Gastrocnemius medialis (tissue), 4 donors: ENCODE measurements at regions not wholly inside any gene's neighbourhood (a gene's known extent, or its start where the extent isn't known, plus 50 kb on each side); places are given as distances from the start of the nearest gene placed in this dataset.

Source experiments
- ATAC-seq, 2 donors: fragments of 150-250 bp; one replicate each; pipeline ENCODE4 v1.9.1; 2016
- DNase-seq, 2 donors: peaks; one replicate each; pipeline ENCODE4 v3.0.0-alpha.2; 2019
- H3K27ac ChIP-seq, 4 donors: fragments of 200-600 bp; sonication (generic); 1 replicate in 1 of 4; 2 replicates in 3 of 4; pipeline ENCODE4 v1.5.1; 2016 to 2018; ENCODE audit warnings: mild to moderate bottlenecking in 2 of 4, moderate library complexity in 1 of 4
- H3K27me3 ChIP-seq, 3 donors: fragments of 200-600 bp; sonication (generic) in 2 of 3; 1 replicate in 1 of 3; 2 replicates in 2 of 3; pipeline versions ENCODE4 v1.5.1 to v1.6.0; 2016 to 2019; ENCODE audit warnings: mild to moderate bottlenecking in 1 of 3, moderate library complexity in 1 of 3
- H3K36me3 ChIP-seq, 2 donors: fragments of 200-600 bp; sonication (generic) in 1 of 2; one replicate each; pipeline ENCODE4 v1.5.1; 2017 to 2018
- H3K4me1 ChIP-seq, 2 donors: fragments of 200-600 bp; sonication (generic) in 1 of 2; one replicate each; pipeline ENCODE4 v1.5.1; 2016 to 2017; ENCODE audit warnings: mild to moderate bottlenecking in 2 of 2
- H3K4me3 ChIP-seq, 4 donors: fragments of 200-600 bp; sonication (generic) in 3 of 4; 1 replicate in 1 of 4; 2 replicates in 3 of 4; pipeline ENCODE4 v1.5.1; 2016 to 2019; ENCODE audit warnings: mild to moderate bottlenecking in 2 of 4
- H3K9me3 ChIP-seq, 3 donors: fragments of 200-600 bp; sonication (generic) in 2 of 3; 1 replicate in 1 of 3; 2 replicates in 2 of 3; pipeline ENCODE4 v1.5.1; 2016 to 2019
- POLR2A ChIP-seq, 2 donors: fragments of 450-650 bp; IDR thresholded peaks; one replicate each; pipeline ENCODE4 v1.6.1; 2017; ENCODE audit warnings: antibody characterized with exemption in 2 of 2, mild to moderate bottlenecking in 2 of 2, moderate library complexity in 2 of 2
- in situ Hi-C, 4 donors: fragments of 200-750 bp; cut with MboI; loops; one replicate each; pipeline versions ENCODE4 v1.15.0 to v1.8.0; 2017; ENCODE audit warnings: low sequenced_read_pairs in 4 of 4
- intact Hi-C: fragments of 100-400 bp; cut with DNase I; formaldehyde crosslinking; loops from one replicate; pipeline ENCODE4 v1.15.1; 2023; ENCODE audit warnings: low total_unique reads
- TF ChIP-seq, protein P1 (sequence below), 5 experiments: fragments of 450-650 bp in 3 of 5; fragments of 200-600 bp in 2 of 5; sonication (generic) in 2 of 5; IDR thresholded peaks in 4 of 5; conservative IDR thresholded peaks in 1 of 5; 1 replicate in 4 of 5; 2 replicates in 1 of 5; pipeline ENCODE4 v1.5.1; 2016 to 2019; ENCODE audit warnings: antibody characterized with exemption in 5 of 5, mild to moderate bottlenecking in 3 of 5, moderate library complexity in 3 of 5

DNA sequence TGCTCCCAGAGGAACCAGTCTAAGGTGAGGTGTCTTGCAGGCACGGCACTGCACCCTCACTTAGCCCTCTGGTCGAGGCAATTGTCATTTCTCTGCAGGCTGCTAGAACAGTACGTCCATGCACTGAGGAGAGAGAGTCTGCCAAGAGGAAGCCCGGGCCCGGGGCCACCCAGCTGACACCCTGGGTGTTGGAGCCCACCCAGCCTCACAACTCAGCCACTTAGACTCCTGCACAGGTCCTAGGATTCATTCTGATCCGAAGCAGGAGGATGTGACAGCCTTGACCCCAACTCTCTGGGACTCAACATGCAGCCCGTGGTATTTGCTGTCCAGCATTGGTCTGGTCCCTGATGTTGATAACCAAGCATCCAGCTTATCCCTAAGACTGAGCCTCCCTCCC, 111.9 kb downstream of the ADSS2 start:
- ATAC-seq: no peak

DNA sequence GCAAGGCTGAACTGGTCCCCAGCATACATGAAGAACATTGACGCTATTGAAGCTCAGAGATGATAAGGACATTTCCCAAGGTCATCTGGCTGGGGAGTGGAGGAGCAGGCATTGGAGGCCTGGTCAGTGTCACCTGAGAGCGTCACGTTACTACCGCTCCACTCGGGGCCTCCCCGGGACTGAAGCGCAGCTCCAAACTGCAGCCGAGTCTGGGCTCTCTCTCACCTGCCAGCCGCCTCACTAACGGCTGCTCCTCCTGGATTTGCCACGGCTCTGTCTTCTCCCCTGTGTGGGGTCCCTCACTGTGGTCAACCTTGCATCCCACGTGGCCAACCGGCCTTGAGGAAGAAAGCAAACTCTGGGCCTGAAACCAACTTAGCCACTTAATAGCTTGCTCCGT, 111.3 kb downstream of the ADSS2 start:
- no peak for DNase-seq
- no peaks in the 10 kb centered on the region for H3K4me1 ChIP-seq
- no peak for ATAC-seq
- in situ Hi-C loops (no loop called here), intact Hi-C loops (no loop called here)
- no peak overlapping the region for H3K27ac ChIP-seq
- TF ChIP-seq POLR2A (IDR thresholded peaks at IDR 0.05): no peak
- TF ChIP-seq, protein P1, sequence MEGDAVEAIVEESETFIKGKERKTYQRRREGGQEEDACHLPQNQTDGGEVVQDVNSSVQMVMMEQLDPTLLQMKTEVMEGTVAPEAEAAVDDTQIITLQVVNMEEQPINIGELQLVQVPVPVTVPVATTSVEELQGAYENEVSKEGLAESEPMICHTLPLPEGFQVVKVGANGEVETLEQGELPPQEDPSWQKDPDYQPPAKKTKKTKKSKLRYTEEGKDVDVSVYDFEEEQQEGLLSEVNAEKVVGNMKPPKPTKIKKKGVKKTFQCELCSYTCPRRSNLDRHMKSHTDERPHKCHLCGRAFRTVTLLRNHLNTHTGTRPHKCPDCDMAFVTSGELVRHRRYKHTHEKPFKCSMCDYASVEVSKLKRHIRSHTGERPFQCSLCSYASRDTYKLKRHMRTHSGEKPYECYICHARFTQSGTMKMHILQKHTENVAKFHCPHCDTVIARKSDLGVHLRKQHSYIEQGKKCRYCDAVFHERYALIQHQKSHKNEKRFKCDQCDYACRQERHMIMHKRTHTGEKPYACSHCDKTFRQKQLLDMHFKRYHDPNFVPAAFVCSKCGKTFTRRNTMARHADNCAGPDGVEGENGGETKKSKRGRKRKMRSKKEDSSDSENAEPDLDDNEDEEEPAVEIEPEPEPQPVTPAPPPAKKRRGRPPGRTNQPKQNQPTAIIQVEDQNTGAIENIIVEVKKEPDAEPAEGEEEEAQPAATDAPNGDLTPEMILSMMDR (IDR thresholded peaks at IDR 0.05 in 4 of 5, conservative IDR thresholded peaks at IDR 0.05 in 1 of 5): no peak
- no peaks in the 10 kb centered on the region for H3K9me3 ChIP-seq
- H3K4me3 ChIP-seq: no peak overlapping the region
- no peaks in the 10 kb centered on the region for H3K27me3 ChIP-seq
- no peaks in the 10 kb centered on the region for H3K36me3 ChIP-seq

More for the DNA sequence above, 111.9 kb downstream of the ADSS2 start:
- intact Hi-C loops: no loop called here
- in situ Hi-C loops: no loop called here
- H3K4me1 ChIP-seq: no peaks in the 10 kb centered on the region
- no peaks in the 10 kb centered on the region for H3K36me3 ChIP-seq
- no peak overlapping the region for H3K4me3 ChIP-seq
- no peaks in the 10 kb centered on the region for H3K27me3 ChIP-seq
- H3K27ac ChIP-seq: no peak overlapping the region
- no peak for DNase-seq
- no peaks in the 10 kb centered on the region for H3K9me3 ChIP-seq
- TF ChIP-seq POLR2A (IDR thresholded peaks at IDR 0.05): no peak
- TF ChIP-seq, protein P1 (IDR thresholded peaks at IDR 0.05 in 4 of 5, conservative IDR thresholded peaks at IDR 0.05 in 1 of 5): no peak

DNA sequence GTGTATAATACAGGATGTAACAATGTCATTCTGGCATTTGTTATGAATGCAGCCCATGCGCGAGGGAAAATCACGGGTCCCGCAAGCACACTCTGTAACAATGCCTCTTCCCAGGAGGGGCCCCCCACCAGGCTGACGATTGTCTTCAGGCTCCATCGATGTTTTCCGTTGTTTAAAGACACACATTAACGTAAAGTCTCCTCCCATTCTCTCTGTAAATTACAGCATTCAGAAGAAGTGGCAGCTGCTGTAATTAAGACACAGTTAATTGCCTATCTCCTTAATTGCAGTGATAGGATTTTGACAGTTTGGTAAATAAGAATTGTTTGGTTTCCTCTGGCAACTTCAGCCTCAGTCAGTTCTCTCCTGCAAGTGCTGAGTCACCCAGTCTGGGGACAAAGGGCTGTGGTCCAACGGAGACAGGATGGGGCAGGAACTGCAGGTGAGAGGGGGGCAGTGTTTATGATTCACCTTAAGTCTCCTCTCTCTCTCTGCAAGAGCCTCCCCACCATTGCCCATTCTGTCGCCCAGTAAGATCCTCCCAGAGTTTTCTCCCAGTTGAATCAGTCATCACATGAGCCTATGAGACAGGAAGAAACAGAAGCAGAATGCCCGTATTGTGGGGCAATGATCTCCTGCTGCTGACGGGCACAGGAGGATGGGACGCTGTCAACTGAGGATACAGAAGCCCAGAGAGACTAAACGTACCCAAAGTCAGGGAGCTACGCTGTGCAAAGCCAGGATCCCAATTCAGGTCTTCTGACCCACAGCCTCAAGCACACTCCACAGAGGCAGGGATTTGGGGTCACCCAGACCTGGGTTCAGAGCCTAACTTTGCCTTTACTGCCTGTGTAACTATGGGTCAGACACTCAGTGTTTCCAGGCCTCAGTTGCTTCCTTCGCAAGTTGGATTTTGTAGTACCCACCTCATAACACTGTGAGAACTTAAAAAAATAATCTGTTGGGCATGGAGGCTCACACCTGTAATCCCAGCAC, 110.0 kb downstream of the ADSS2 start:
- Histone ChIP-seq H3K27ac (no peak overlapping the region), H3K27me3 (no peaks in the 10 kb centered on the region), H3K9me3 (no peaks in the 10 kb centered on the region), H3K4me1 (no peaks in the 10 kb centered on the region), H3K4me3 (no peak overlapping the region), H3K36me3 (no peaks in the 10 kb centered on the region)
- no peak for DNase-seq
- intact Hi-C loops: no loop called here
- TF ChIP-seq, protein P1 (IDR thresholded peaks at IDR 0.05 in 4 of 5, conservative IDR thresholded peaks at IDR 0.05 in 1 of 5): no peak
- TF ChIP-seq POLR2A (IDR thresholded peaks at IDR 0.05): no peak
- ATAC-seq: no peak
- in situ Hi-C loops: no loop called here

DNA sequence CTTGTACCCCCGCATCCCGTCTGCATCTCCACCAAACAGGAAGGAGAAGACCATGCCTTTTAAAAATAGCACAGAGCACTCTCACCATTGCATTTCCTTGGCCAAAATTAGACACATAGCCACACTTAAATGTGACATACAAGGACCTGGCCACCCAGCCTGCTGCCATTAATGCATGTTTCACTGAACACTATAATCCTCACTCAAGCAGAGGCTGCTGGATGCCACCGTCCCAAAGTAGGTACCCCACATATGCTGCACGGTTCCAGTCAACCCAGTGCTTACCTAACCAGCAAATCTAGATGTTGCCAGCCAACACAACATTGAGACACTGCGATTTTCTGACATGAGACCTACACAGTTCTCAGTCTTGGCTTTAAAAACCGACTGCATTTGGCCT, 107.7 kb downstream of the ADSS2 start:
- in situ Hi-C loops: no loop called here
- H3K27me3 ChIP-seq: no peaks in the 10 kb centered on the region
- no peaks in the 10 kb centered on the region for H3K9me3 ChIP-seq
- intact Hi-C loops: no loop called here
- no peak overlapping the region for H3K4me3 ChIP-seq
- TF ChIP-seq, protein P1 (IDR thresholded peaks at IDR 0.05 in 4 of 5, conservative IDR thresholded peaks at IDR 0.05 in 1 of 5): no peak
- no peak for TF ChIP-seq POLR2A (IDR thresholded peaks at IDR 0.05)
- ATAC-seq (no peak), DNase-seq (no peak)
- H3K4me1 ChIP-seq: no peaks in the 10 kb centered on the region
- H3K27ac ChIP-seq: no peak overlapping the region
- H3K36me3 ChIP-seq: no peaks in the 10 kb centered on the region
